ENCODE measurements at regions not wholly inside any gene's neighbourhood (a gene's known extent, or its start where the extent isn't known, plus 50 kb on each side); places are given as distances from the start of the nearest gene placed in this dataset.
A peak's percentile ranks its signal among the peaks of the same experiment; 100 is the strongest.

DNA sequence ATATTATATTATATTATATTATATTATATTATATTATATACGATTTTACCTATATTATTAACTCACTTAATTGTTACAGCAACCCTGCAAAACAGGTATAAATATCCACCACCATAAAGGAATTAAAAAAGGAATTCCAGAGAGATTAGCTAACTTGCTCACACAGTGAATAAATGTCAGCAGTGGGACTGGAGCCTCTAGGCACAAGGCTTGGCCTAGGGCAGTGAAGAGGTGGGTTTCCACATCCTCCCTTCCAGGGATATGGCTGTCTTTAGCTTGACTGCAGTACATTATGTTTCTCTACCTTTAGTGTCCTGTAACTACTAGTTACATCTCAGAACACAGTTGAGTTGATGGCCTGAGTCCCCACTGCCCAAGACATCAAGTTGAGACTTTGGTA, 166.9 kb downstream of the SLC15A5 start:
- Histone ChIP-seq H3K4me2 (ENCODE audit: low read length) (no peak overlapping the region), H3K79me2 (ENCODE audit: control insufficient read depth, insufficient read depth, low read length, poor library complexity) (no peaks in the 10 kb centered on the region), H3K4me3 (ENCODE audit: low read depth, low read length) (no peak overlapping the region), H2BK5ac (ENCODE audit: low read depth, low read length, poor library complexity) (no peak overlapping the region), H2AFZ (ENCODE audit: insufficient read depth, low read length, poor library complexity) (no peak overlapping the region), H3K9ac (ENCODE audit: low read length) (no peak overlapping the region), H3K27me3 (ENCODE audit: insufficient read depth, low read length) (no peaks in the 10 kb centered on the region), H4K91ac (ENCODE audit: low read depth, low read length) (no peak overlapping the region), H3K14ac (ENCODE audit: low read length) (no peak overlapping the region), H3K18ac (ENCODE audit: low read length) (no peak overlapping the region), H4K8ac (ENCODE audit: low read depth, low read length) (no peak overlapping the region), H3K9me3 (ENCODE audit: insufficient read depth, low read depth, low read length) (no peaks in the 10 kb centered on the region), H2AK5ac (ENCODE audit: low read length) (no peak overlapping the region), H3K27ac (ENCODE audit: low read depth, low read length) (no peak overlapping the region), H3K79me1 (ENCODE audit: low read length) (no peaks in the 10 kb centered on the region), H2BK12ac (ENCODE audit: low read length) (no peak overlapping the region), H4K12ac (ENCODE audit: low read depth, low read length) (no peak overlapping the region), H3K23ac (ENCODE audit: low read length) (no peak overlapping the region), H2BK120ac (ENCODE audit: insufficient read depth, low read length, poor library complexity) (no peak overlapping the region), H3K36me3 (ENCODE audit: control insufficient read depth in 1 of 2, insufficient read depth in 2 of 2, low read length in 2 of 2) (no peaks in the 10 kb centered on the region), H3K4me1 (ENCODE audit: control insufficient read depth in 1 of 2, insufficient read depth in 2 of 2, low read length in 2 of 2) (no peaks in the 10 kb centered on the region), H3K4ac (ENCODE audit: low read depth, low read length) (no peak overlapping the region)
- peak; percentile 72 to 77 for DNase-seq
- WGBS (ENCODE audit: extremely low coverage, insufficient coverage, insufficient read length): no CpG with 5 or more reads among the region's 1 CpG

DNA sequence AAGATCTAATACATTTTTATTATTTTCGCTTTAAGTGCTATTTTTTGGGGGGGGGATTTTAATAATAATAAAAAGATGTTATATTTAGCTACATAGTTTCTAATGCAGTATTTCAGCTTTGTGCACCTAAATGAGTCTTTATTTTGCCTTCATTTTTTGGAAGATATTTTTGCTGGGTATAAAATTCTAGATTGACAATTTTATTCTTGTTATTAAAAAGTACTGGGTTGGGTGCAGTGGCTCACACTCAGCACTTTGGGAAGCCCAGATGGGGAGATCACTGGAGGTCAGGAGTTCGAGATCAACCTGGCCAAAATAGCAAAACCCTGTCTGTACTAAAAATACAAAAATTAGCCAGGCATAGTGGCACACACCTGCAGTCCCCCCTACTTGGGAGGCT, 173.6 kb downstream of the SLC15A5 start:
- Histone ChIP-seq H3K18ac (ENCODE audit: low read length) (no peak overlapping the region), H3K9me3 (ENCODE audit: insufficient read depth, low read depth, low read length) (no peaks in the 10 kb centered on the region), H3K79me2 (ENCODE audit: control insufficient read depth, insufficient read depth, low read length, poor library complexity) (no peaks in the 10 kb centered on the region), H2BK120ac (ENCODE audit: insufficient read depth, low read length, poor library complexity) (no peak overlapping the region), H3K27me3 (ENCODE audit: insufficient read depth, low read length) (no peaks in the 10 kb centered on the region), H3K36me3 (ENCODE audit: control insufficient read depth in 1 of 2, insufficient read depth in 2 of 2, low read length in 2 of 2) (no peaks in the 10 kb centered on the region), H3K4ac (ENCODE audit: low read depth, low read length) (no peak overlapping the region), H3K14ac (ENCODE audit: low read length) (no peak overlapping the region), H2AFZ (ENCODE audit: insufficient read depth, low read length, poor library complexity) (no peak overlapping the region), H3K9ac (ENCODE audit: low read length) (no peak overlapping the region), H2AK5ac (ENCODE audit: low read length) (no peak overlapping the region), H3K79me1 (ENCODE audit: low read length) (no peaks in the 10 kb centered on the region), H2BK5ac (ENCODE audit: low read depth, low read length, poor library complexity) (no peak overlapping the region), H3K4me3 (ENCODE audit: low read depth, low read length) (no peak overlapping the region), H3K23ac (ENCODE audit: low read length) (no peak overlapping the region), H2BK12ac (ENCODE audit: low read length) (no peak overlapping the region), H4K8ac (ENCODE audit: low read depth, low read length) (no peak overlapping the region), H3K27ac (ENCODE audit: low read depth, low read length) (no peak overlapping the region), H3K4me1 (ENCODE audit: control insufficient read depth in 1 of 2, insufficient read depth in 2 of 2, low read length in 2 of 2) (no peaks in the 10 kb centered on the region), H4K12ac (ENCODE audit: low read depth, low read length) (no peak overlapping the region), H3K4me2 (ENCODE audit: low read length) (no peak overlapping the region), H4K91ac (ENCODE audit: low read depth, low read length) (no peak overlapping the region)
- no CpG with 5 or more reads among the region's 2 CpGs for WGBS (ENCODE audit: extremely low coverage, insufficient coverage, insufficient read length)
- DNase-seq: no peak

DNA sequence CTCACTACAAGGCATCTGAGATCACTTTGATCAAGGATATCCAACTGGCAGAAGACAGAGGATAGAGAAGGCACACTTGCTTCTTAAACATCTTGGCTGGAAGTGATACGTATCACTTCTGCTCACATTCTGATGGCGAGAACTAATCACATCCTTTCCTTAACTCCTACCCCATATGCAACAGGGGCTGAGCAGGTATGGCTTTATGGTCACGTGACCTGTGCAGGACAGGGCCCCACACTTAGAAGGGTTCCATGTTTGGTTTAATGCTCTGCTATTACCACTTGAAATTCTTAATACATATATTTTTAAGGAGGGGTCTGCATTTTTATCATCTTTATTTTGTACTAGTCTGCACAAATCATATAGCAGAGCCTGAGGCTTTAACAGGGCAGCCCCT, 177.3 kb downstream of the SLC15A5 start:
- no peaks in the 10 kb centered on the region for H3K79me2 ChIP-seq (ENCODE audit: control insufficient read depth, insufficient read depth, low read length, poor library complexity)
- H3K9me3 ChIP-seq (ENCODE audit: insufficient read depth, low read depth, low read length): no peaks in the 10 kb centered on the region
- no peak overlapping the region for H3K18ac ChIP-seq (ENCODE audit: low read length)
- H3K9ac ChIP-seq (ENCODE audit: low read length): no peak overlapping the region
- H3K79me1 ChIP-seq (ENCODE audit: low read length): no peaks in the 10 kb centered on the region
- H3K36me3 ChIP-seq (ENCODE audit: control insufficient read depth in 1 of 2, insufficient read depth in 2 of 2, low read length in 2 of 2): no peaks in the 10 kb centered on the region
- no peaks in the 10 kb centered on the region for H3K27me3 ChIP-seq (ENCODE audit: insufficient read depth, low read length)
- no peak overlapping the region for H3K4me3 ChIP-seq (ENCODE audit: low read depth, low read length)
- H3K4me1 ChIP-seq (ENCODE audit: control insufficient read depth in 1 of 2, insufficient read depth in 2 of 2, low read length in 2 of 2): no peaks in the 10 kb centered on the region
- no peak overlapping the region for H3K14ac ChIP-seq (ENCODE audit: low read length)
- no peak overlapping the region for H3K23ac ChIP-seq (ENCODE audit: low read length)
- H2BK120ac ChIP-seq (ENCODE audit: insufficient read depth, low read length, poor library complexity): no peak overlapping the region
- WGBS (ENCODE audit: extremely low coverage, insufficient coverage, insufficient read length): no CpG with 5 or more reads among the region's 3 CpGs
- H2BK12ac ChIP-seq (ENCODE audit: low read length): no peak overlapping the region
- H3K27ac ChIP-seq (ENCODE audit: low read depth, low read length): no peak overlapping the region
- H3K4me2 ChIP-seq (ENCODE audit: low read length): no peak overlapping the region
- no peak overlapping the region for H4K8ac ChIP-seq (ENCODE audit: low read depth, low read length)
- H4K12ac ChIP-seq (ENCODE audit: low read depth, low read length): no peak overlapping the region
- no peak for DNase-seq
- H2AFZ ChIP-seq (ENCODE audit: insufficient read depth, low read length, poor library complexity): no peak overlapping the region
- H4K91ac ChIP-seq (ENCODE audit: low read depth, low read length): no peak overlapping the region
- H2BK5ac ChIP-seq (ENCODE audit: low read depth, low read length, poor library complexity): no peak overlapping the region
- no peak overlapping the region for H3K4ac ChIP-seq (ENCODE audit: low read depth, low read length)
- no peak overlapping the region for H2AK5ac ChIP-seq (ENCODE audit: low read length)

DNA sequence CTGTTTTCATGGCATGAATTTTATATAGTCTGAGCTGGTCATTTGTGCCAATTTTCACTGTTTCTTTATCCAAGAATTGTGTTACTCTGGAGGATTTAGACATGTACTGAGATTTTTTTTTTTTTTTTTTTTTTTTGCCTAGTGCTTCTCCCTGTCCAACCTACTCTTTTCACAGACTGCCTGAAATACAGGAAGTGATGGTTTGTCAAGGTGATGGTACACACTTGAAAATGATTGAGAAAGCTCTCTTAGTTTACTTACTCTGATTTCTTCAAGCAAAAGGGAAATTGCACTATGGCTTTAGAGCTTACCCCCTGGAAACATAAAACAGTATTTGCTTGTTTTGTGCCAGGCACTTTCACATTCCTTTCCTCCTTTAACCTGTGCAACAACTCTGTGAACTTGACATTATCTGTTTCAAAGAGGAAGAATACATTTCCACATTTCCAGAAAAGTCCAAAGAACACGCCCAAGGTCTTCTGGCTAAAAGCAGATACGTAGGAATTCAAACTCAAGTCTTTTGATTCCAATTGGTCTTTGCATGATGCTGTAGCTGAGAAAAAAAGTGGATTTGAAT, 181.1 kb downstream of the SLC15A5 start:
- peaks cover 5% of the 10 kb centered on the region for H3K9me3 ChIP-seq (ENCODE audit: insufficient read depth, low read depth, low read length)
- H3K79me1 ChIP-seq (ENCODE audit: low read length): no peaks in the 10 kb centered on the region
- no peak overlapping the region for H3K4me3 ChIP-seq (ENCODE audit: low read depth, low read length)
- H3K9ac ChIP-seq (ENCODE audit: low read length): no peak overlapping the region
- no peak overlapping the region for H3K18ac ChIP-seq (ENCODE audit: low read length)
- H2BK12ac ChIP-seq (ENCODE audit: low read length): no peak overlapping the region
- H2BK120ac ChIP-seq (ENCODE audit: insufficient read depth, low read length, poor library complexity): no peak overlapping the region
- no peaks in the 10 kb centered on the region for H3K79me2 ChIP-seq (ENCODE audit: control insufficient read depth, insufficient read depth, low read length, poor library complexity)
- H3K23ac ChIP-seq (ENCODE audit: low read length): no peak overlapping the region
- no peaks in the 10 kb centered on the region for H3K27me3 ChIP-seq (ENCODE audit: insufficient read depth, low read length)
- no peaks in the 10 kb centered on the region for H3K4me1 ChIP-seq (ENCODE audit: control insufficient read depth in 1 of 2, insufficient read depth in 2 of 2, low read length in 2 of 2)
- H2AK5ac ChIP-seq (ENCODE audit: low read length): no peak overlapping the region
- no peak overlapping the region for H4K91ac ChIP-seq (ENCODE audit: low read depth, low read length)
- H4K12ac ChIP-seq (ENCODE audit: low read depth, low read length): no peak overlapping the region
- no peak overlapping the region for H4K8ac ChIP-seq (ENCODE audit: low read depth, low read length)
- no CpG with 5 or more reads among the region's 2 CpGs for WGBS (ENCODE audit: extremely low coverage, insufficient coverage, insufficient read length)
- H3K36me3 ChIP-seq (ENCODE audit: control insufficient read depth in 1 of 2, insufficient read depth in 2 of 2, low read length in 2 of 2): no peaks in the 10 kb centered on the region
- no peak overlapping the region for H3K4me2 ChIP-seq (ENCODE audit: low read length)
- no peak overlapping the region for H3K27ac ChIP-seq (ENCODE audit: low read depth, low read length)
- H2BK5ac ChIP-seq (ENCODE audit: low read depth, low read length, poor library complexity): no peak overlapping the region
- H3K4ac ChIP-seq (ENCODE audit: low read depth, low read length): no peak overlapping the region
- no peak overlapping the region for H2AFZ ChIP-seq (ENCODE audit: insufficient read depth, low read length, poor library complexity)
- no peak overlapping the region for H3K14ac ChIP-seq (ENCODE audit: low read length)
- DNase-seq: no peak
